ENCODE measurements at regions not wholly inside any gene's neighbourhood (a gene's known extent, or its start where the extent isn't known, plus 50 kb on each side); places are given as distances from the start of the nearest gene placed in this dataset.

- H3K27me3 Mint-ChIP-seq (ENCODE audit: insufficient read depth, unreplicated experiment), result no peaks in the 10 kb centered on the region
- ChIA-PET CTCF (no interaction called here), POLR2A (no interaction called here)
- no TSS peak for BruUV-seq (replicated peaks)
- TF ChIP-seq, protein P1, sequence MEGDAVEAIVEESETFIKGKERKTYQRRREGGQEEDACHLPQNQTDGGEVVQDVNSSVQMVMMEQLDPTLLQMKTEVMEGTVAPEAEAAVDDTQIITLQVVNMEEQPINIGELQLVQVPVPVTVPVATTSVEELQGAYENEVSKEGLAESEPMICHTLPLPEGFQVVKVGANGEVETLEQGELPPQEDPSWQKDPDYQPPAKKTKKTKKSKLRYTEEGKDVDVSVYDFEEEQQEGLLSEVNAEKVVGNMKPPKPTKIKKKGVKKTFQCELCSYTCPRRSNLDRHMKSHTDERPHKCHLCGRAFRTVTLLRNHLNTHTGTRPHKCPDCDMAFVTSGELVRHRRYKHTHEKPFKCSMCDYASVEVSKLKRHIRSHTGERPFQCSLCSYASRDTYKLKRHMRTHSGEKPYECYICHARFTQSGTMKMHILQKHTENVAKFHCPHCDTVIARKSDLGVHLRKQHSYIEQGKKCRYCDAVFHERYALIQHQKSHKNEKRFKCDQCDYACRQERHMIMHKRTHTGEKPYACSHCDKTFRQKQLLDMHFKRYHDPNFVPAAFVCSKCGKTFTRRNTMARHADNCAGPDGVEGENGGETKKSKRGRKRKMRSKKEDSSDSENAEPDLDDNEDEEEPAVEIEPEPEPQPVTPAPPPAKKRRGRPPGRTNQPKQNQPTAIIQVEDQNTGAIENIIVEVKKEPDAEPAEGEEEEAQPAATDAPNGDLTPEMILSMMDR (IDR thresholded peaks at IDR 0.05; ENCODE audit: insufficient read depth in 1 of 2, low read depth in 1 of 2, low read length in 1 of 2, severe bottlenecking in 1 of 2, unreplicated experiment in 1 of 2), result no peak
- Histone ChIP-seq H3K4me1 (no peaks in the 10 kb centered on the region), H3K36me3 (ENCODE audit: control insufficient read depth, insufficient read depth, low read length) (no peaks in the 10 kb centered on the region), H3K9me3 (no peaks in the 10 kb centered on the region), H3K27me3 (replicated peaks; ENCODE audit: control insufficient read depth, insufficient read depth, low read length) (no peaks in the 10 kb centered on the region), H3K4me3 (ENCODE audit: low read depth, low read length) (no peak overlapping the region)
- H3K9me3 Mint-ChIP-seq (ENCODE audit: unreplicated experiment), result no peaks in the 10 kb centered on the region
- no peaks in the 10 kb centered on the region for H3K36me3 Mint-ChIP-seq (ENCODE audit: insufficient read depth, unreplicated experiment)
- no peak for DNase-seq
- no peaks in the 10 kb centered on the region for H3K4me1 Mint-ChIP-seq (ENCODE audit: low read depth, unreplicated experiment)
- intact Hi-C loops (cut with micrococcal nuclease; ENCODE audit: unreplicated experiment), result no loop called here
- H3K4me3 Mint-ChIP-seq (ENCODE audit: unreplicated experiment), result no peak overlapping the region
- H3K27ac Mint-ChIP-seq (ENCODE audit: unreplicated experiment), result no peak overlapping the region
Measured at GRCh38 chr15:36398212-36398611, 181.2 kb upstream of the CDIN1 start.

DNA sequence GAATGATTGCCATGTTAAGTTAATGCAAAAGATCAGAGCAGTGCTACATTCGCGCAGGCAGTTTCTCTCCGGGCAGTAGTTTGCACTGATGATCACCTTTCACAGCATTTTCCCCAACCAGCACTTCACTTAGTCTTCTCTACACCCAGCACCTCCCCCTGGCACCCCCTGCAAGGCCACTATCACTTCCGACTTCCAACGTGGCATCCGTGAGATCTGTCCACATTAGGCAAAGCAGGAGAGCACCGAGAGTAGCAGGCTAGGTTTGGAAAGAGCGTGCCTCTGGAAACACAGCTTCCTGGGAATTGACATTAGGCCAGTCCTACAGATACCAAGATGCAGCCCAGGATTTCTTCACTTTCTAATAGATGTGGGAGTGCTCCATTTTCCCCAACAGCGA, 180.2 kb upstream of the CDIN1 start:
- Mint-ChIP-seq H3K27ac (ENCODE audit: unreplicated experiment) (no peak overlapping the region), H3K9me3 (ENCODE audit: unreplicated experiment) (no peaks in the 10 kb centered on the region), H3K27me3 (ENCODE audit: insufficient read depth, unreplicated experiment) (no peaks in the 10 kb centered on the region), H3K4me1 (ENCODE audit: low read depth, unreplicated experiment) (no peaks in the 10 kb centered on the region), H3K36me3 (ENCODE audit: insufficient read depth, unreplicated experiment) (no peaks in the 10 kb centered on the region), H3K4me3 (ENCODE audit: unreplicated experiment) (no peak overlapping the region)
- Histone ChIP-seq H3K9me3 (no peaks in the 10 kb centered on the region), H3K4me1 (no peaks in the 10 kb centered on the region), H3K27me3 (replicated peaks; ENCODE audit: control insufficient read depth, insufficient read depth, low read length) (no peaks in the 10 kb centered on the region), H3K36me3 (ENCODE audit: control insufficient read depth, insufficient read depth, low read length) (no peaks in the 10 kb centered on the region), H3K4me3 (ENCODE audit: low read depth, low read length) (no peak overlapping the region)
- DNase-seq, result no peak
- intact Hi-C loops (cut with micrococcal nuclease; ENCODE audit: unreplicated experiment), result no loop called here
- no TSS peak for BruUV-seq (replicated peaks)
- POLR2A ChIA-PET, result no interaction called here
- TF ChIP-seq, protein P1 (IDR thresholded peaks at IDR 0.05; ENCODE audit: insufficient read depth in 1 of 2, low read depth in 1 of 2, low read length in 1 of 2, severe bottlenecking in 1 of 2, unreplicated experiment in 1 of 2), result no peak
- CTCF ChIA-PET, result no interaction called here

GRCh38 chr15:36400936-36401585, 178.4 kb upstream of the CDIN1 start:
- H3K27me3 ChIP-seq (replicated peaks; ENCODE audit: control insufficient read depth, insufficient read depth, low read length), result no peaks in the 10 kb centered on the region
- H3K4me1 ChIP-seq, result no peaks in the 10 kb centered on the region
- Mint-ChIP-seq H3K27ac (ENCODE audit: unreplicated experiment) (no peak overlapping the region), H3K36me3 (ENCODE audit: insufficient read depth, unreplicated experiment) (no peaks in the 10 kb centered on the region), H3K27me3 (ENCODE audit: insufficient read depth, unreplicated experiment) (no peaks in the 10 kb centered on the region), H3K9me3 (ENCODE audit: unreplicated experiment) (no peaks in the 10 kb centered on the region), H3K4me3 (ENCODE audit: unreplicated experiment) (no peak overlapping the region), H3K4me1 (ENCODE audit: low read depth, unreplicated experiment) (no peaks in the 10 kb centered on the region)
- intact Hi-C loops (cut with micrococcal nuclease; ENCODE audit: unreplicated experiment), result no loop called here
- TF ChIP-seq, protein P1 (IDR thresholded peaks at IDR 0.05; ENCODE audit: insufficient read depth in 1 of 2, low read depth in 1 of 2, low read length in 1 of 2, severe bottlenecking in 1 of 2, unreplicated experiment in 1 of 2), result no peak
- H3K4me3 ChIP-seq (ENCODE audit: low read depth, low read length), result no peak overlapping the region
- CTCF ChIA-PET, result no interaction called here
- DNase-seq, result no peak
- no TSS peak for BruUV-seq (replicated peaks)
- POLR2A ChIA-PET, result no interaction called here
- no peaks in the 10 kb centered on the region for H3K36me3 ChIP-seq (ENCODE audit: control insufficient read depth, insufficient read depth, low read length)
- H3K9me3 ChIP-seq, result no peaks in the 10 kb centered on the region

Measured in Caco-2 (cell line).